WTC11 (cell line): ENCODE measurements at regions not wholly inside any gene's neighbourhood (a gene's known extent, or its start where the extent isn't known, plus 50 kb on each side); places are given as distances from the start of the nearest gene placed in this dataset.

Experiments used
- ATAC-seq: fragments of 200-7000 bp; cut with Tn5 transposase; 2 replicates; pipeline ENCODE4 v1.10.0; 2021; ENCODE audit warnings: mild to moderate bottlenecking, moderate library complexity
- CTCF ChIA-PET: fragments of 300-600 bp; sonication (Branson Sonifier 250); formaldehyde crosslinking; loops from one replicate; lab custom pipeline; 2021; ENCODE audit warnings: antibody characterized with exemption; lab: Charles Lee
- POLR2A ChIA-PET: fragments of 350-600 bp; sonication (Branson Sonifier 250); formaldehyde crosslinking; loops from one replicate; lab custom pipeline; 2021; ENCODE audit warnings: antibody characterized with exemption; lab: Charles Lee
- DNase-seq: peaks from one replicate; pipeline ENCODE4 v3.0.0; 2021; ENCODE audit warnings: low spot score
- H3K27ac Mint-ChIP-seq: 2 replicates; pipeline ENCODE4 v1.8.0; 2021; ENCODE audit warnings: mixed read lengths
- H3K27me3 Mint-ChIP-seq: 2 replicates; pipeline ENCODE4 v1.8.0; 2021; ENCODE audit warnings: low read depth, mild to moderate bottlenecking, moderate library complexity, mixed read lengths
- H3K36me3 Mint-ChIP-seq: 2 replicates; pipeline ENCODE4 v1.8.0; 2021; ENCODE audit warnings: mixed read lengths
- H3K4me1 Mint-ChIP-seq: 2 replicates; pipeline ENCODE4 v1.8.0; 2022; ENCODE audit warnings: mixed read lengths
- H3K4me3 Mint-ChIP-seq: 2 replicates; pipeline ENCODE4 v1.8.0; 2021; ENCODE audit warnings: mild to moderate bottlenecking, moderate library complexity, mixed read lengths
- H3K9me3 Mint-ChIP-seq: 2 replicates; pipeline ENCODE4 v1.8.0; 2021; ENCODE audit warnings: mixed read lengths
- FOXJ3 ChIP-seq: sonication (generic); formaldehyde crosslinking; IDR thresholded peaks from 2 replicates; pipeline ENCODE4 v1.9.0; 2021; ENCODE audit warnings: missing genetic modification reagents, mild to moderate bottlenecking, borderline replicate concordance
- GRHL2 ChIP-seq: fragments of 250-450 bp; sonication (Bioruptor Pico); IDR thresholded peaks from 2 replicates; pipeline ENCODE4 v1.8.0; 2022; ENCODE audit warnings: mild to moderate bottlenecking, moderate library complexity; ENCODE audit not compliant: insufficient replicate concordance, severe bottlenecking
- IRF2 ChIP-seq: sonication (generic); formaldehyde crosslinking; IDR thresholded peaks from 2 replicates; pipeline ENCODE4 v1.8.0; 2022; ENCODE audit warnings: low read depth, missing genetic modification reagents, borderline replicate concordance
- MXD4 ChIP-seq: fragments of 250-450 bp; sonication (Bioruptor Pico); IDR thresholded peaks from 2 replicates; pipeline ENCODE4 v1.8.0; 2021; ENCODE audit warnings: mild to moderate bottlenecking, moderate library complexity, borderline replicate concordance
- NFE2L1 ChIP-seq: sonication (generic); formaldehyde crosslinking; IDR thresholded peaks from 2 replicates; pipeline ENCODE4 v1.8.1; 2023; ENCODE audit warnings: missing genetic modification reagents
- NFYB ChIP-seq: sonication (generic); formaldehyde crosslinking; conservative IDR thresholded peaks from 2 replicates; pipeline ENCODE4 v1.8.0; 2022; ENCODE audit warnings: low read depth, missing genetic modification reagents
- PRRX2 ChIP-seq: fragments of 250-450 bp; sonication (Bioruptor Pico); IDR thresholded peaks from 2 replicates; pipeline ENCODE4 v1.8.0; 2021; ENCODE audit warnings: mild to moderate bottlenecking
- TEAD1 ChIP-seq: sonication (generic); formaldehyde crosslinking; IDR thresholded peaks from 2 replicates; pipeline ENCODE4 v1.8.0; 2022; ENCODE audit warnings: mild to moderate bottlenecking, missing genetic modification reagents
- ZBTB21 ChIP-seq: sonication (generic); formaldehyde crosslinking; IDR thresholded peaks from 2 replicates; pipeline ENCODE4 v1.8.1; 2023; ENCODE audit warnings: mild to moderate bottlenecking, missing genetic modification reagents, borderline replicate concordance
- ZNF396 ChIP-seq: fragments of 250-450 bp; sonication (Bioruptor Pico); IDR thresholded peaks from 2 replicates; pipeline ENCODE4 v1.8.0; 2021; ENCODE audit warnings: mild to moderate bottlenecking, moderate library complexity, borderline replicate concordance
- TF ChIP-seq, protein P1 (sequence below): sonication (generic); formaldehyde crosslinking; IDR thresholded peaks from 2 replicates; pipeline ENCODE4 v1.8.1; 2022; ENCODE audit warnings: missing genetic modification reagents, borderline replicate concordance
- TF ChIP-seq, protein P2 (sequence below): sonication (generic); formaldehyde crosslinking; IDR thresholded peaks from 2 replicates; pipeline ENCODE4 v1.8.1; 2022; ENCODE audit warnings: low read depth, mild to moderate bottlenecking, moderate library complexity, missing genetic modification reagents, borderline replicate concordance
- TF ChIP-seq, protein P3 (sequence below): sonication (generic); formaldehyde crosslinking; IDR thresholded peaks from 2 replicates; pipeline ENCODE4 v1.8.0; 2022; ENCODE audit warnings: mild to moderate bottlenecking, missing genetic modification reagents
- TF ChIP-seq, protein P4 (sequence below): fragments of 250-450 bp; sonication (Bioruptor Pico); IDR thresholded peaks from 2 replicates; pipeline ENCODE4 v1.9.0; 2021; ENCODE audit warnings: moderate library complexity, mild to moderate bottlenecking, inconsistent platforms, borderline replicate concordance
- TF ChIP-seq, protein P5 (sequence below): fragments of 200-600 bp; IDR thresholded peaks from 2 replicates; pipeline ENCODE4 v1.8.0; 2022; ENCODE audit warnings: antibody characterized with exemption
- TF ChIP-seq, protein P6 (sequence below): sonication (generic); formaldehyde crosslinking; conservative IDR thresholded peaks from 2 replicates; pipeline ENCODE4 v1.8.1; 2023; ENCODE audit warnings: mild to moderate bottlenecking, low read depth, missing genetic modification reagents, moderate library complexity

DNA sequence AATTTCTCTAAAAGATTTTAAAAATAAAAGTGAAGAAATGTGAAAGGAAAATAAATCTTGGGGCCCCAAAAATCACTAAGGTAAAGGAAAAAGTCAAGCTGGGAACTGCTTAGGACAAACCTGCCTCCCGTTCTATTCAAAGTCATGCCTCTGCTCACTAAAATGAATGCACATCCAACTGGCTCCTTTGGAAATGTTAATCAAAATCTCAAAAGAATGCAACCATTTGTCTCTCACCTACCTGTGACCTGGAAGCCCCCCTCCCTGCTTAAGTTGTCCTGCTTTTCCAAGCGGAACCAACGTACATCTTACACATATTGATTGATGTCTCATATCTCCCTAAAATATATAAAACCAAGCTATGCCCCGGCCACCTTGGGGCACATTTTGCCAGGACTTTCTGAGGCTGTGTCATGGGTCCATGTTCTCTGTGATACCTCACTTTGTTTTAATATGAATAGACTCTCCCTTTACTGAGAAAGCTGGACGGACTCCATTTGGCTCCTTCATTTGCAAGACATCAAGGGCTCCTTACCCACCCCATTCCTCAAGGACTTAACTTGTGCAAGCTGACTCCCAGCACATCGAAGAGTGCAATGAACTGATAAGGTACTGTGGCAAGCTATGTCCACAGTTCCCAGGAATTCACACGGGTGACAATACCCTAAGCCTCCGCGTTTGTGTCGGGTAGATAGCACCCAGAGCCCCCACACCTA is 164.3 kb downstream of the SMC2 start:
- CTCF ChIA-PET, result no interaction called here
- TF ChIP-seq ZBTB21 (no peak), TEAD1 (CRISPR knock-in tag) (peak; percentile 17; the same call in 1 of the 2 replicates)
- peaks cover 16% of the 10 kb centered on the region for H3K9me3 Mint-ChIP-seq
- DNase-seq, result peak; percentile 18
- H3K36me3 Mint-ChIP-seq, result peaks cover 26% of the 10 kb centered on the region
- peak; percentile 68 for ATAC-seq
- H3K4me3 Mint-ChIP-seq, result peak overlapping the region; percentile 57
- no peaks in the 10 kb centered on the region for H3K27me3 Mint-ChIP-seq
- H3K27ac Mint-ChIP-seq, result peak overlapping the region; percentile 93
- H3K4me1 Mint-ChIP-seq, result peaks cover 82% of the 10 kb centered on the region
- POLR2A ChIA-PET, result interaction anchor here (0.7 kb wide), 1 partner anchor 1080 kb away, joined by 3 read pairs; no protein-coding TSS in a partner anchor

DNA sequence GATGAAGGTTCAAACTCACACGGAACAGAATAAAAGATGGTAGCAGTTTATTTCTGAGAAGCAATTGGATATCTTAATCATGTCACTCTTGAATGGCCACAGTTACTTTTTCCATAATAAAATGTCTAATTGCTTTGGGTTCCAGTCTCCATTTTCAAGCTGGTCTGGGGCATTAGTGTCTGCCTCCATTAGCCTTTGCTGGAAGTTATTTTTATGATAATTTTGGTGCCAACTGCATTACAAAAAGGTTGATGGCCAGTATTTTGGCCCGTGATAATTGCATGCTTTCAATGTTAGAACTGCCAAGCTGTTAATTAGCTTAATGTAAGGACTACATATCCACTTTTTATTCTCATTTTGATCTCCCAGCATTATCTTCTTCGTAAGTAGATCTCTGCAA is 165.9 kb downstream of the SMC2 start:
- DNase-seq (no peak), ATAC-seq (no peak)
- CTCF ChIA-PET, result no interaction called here
- no peak for TF ChIP-seq IRF2 (CRISPR knock-in tag)
- TF ChIP-seq, protein P1, sequence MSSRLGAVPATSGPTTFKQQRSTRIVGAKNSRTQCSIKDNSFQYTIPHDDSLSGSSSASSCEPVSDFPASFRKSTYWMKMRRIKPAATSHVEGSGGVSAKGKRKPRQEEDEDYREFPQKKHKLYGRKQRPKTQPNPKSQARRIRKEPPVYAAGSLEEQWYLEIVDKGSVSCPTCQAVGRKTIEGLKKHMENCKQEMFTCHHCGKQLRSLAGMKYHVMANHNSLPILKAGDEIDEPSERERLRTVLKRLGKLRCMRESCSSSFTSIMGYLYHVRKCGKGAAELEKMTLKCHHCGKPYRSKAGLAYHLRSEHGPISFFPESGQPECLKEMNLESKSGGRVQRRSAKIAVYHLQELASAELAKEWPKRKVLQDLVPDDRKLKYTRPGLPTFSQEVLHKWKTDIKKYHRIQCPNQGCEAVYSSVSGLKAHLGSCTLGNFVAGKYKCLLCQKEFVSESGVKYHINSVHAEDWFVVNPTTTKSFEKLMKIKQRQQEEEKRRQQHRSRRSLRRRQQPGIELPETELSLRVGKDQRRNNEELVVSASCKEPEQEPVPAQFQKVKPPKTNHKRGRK (CRISPR knock-in tag), result no peak
- Mint-ChIP-seq H3K4me3 (peak overlapping the region; percentile 57), H3K36me3 (peaks cover 23% of the 10 kb centered on the region), H3K27ac (peak overlapping the region; percentile 47), H3K27me3 (no peaks in the 10 kb centered on the region), H3K9me3 (peaks cover 17% of the 10 kb centered on the region), H3K4me1 (peaks cover 76% of the 10 kb centered on the region)
- POLR2A ChIA-PET, result no interaction called here

DNA sequence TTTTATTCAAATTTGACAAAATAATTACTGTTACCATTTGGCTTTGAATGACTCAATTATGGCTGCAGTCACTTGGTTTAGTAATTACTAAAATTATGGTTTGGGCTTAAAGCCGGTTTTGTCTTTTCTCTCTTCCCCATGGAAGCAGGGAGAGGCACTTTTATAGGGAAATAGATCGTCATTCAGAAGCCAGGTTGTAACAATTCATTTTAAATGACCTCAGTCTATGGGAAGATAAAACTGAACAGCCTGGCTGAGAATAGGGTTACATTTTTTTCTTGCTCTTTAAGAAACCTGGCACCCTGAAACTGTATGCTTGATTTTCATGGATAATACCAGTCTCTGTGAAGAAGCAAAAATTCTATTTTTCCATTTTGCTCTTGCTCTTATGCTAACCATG is 169.8 kb downstream of the SMC2 start:
- CTCF ChIA-PET, result no interaction called here
- Mint-ChIP-seq H3K36me3 (0 out of 2 replicates have a peak, but pooled peaks cover 2% of the 10 kb centered on the region), H3K4me3 (no peak overlapping the region), H3K27me3 (no peaks in the 10 kb centered on the region), H3K4me1 (peaks cover 42% of the 10 kb centered on the region), H3K9me3 (peaks cover 15% of the 10 kb centered on the region; the same call in 1 of the 2 replicates), H3K27ac (no peak overlapping the region)
- DNase-seq, result no peak
- no peak for TF ChIP-seq NFYB (CRISPR knock-in tag)
- TF ChIP-seq, protein P2, sequence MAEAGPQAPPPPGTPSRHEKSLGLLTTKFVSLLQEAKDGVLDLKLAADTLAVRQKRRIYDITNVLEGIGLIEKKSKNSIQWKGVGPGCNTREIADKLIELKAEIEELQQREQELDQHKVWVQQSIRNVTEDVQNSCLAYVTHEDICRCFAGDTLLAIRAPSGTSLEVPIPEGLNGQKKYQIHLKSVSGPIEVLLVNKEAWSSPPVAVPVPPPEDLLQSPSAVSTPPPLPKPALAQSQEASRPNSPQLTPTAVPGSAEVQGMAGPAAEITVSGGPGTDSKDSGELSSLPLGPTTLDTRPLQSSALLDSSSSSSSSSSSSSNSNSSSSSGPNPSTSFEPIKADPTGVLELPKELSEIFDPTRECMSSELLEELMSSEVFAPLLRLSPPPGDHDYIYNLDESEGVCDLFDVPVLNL (CRISPR knock-in tag), result no peak
- no peak for ATAC-seq
- POLR2A ChIA-PET, result no interaction called here

DNA sequence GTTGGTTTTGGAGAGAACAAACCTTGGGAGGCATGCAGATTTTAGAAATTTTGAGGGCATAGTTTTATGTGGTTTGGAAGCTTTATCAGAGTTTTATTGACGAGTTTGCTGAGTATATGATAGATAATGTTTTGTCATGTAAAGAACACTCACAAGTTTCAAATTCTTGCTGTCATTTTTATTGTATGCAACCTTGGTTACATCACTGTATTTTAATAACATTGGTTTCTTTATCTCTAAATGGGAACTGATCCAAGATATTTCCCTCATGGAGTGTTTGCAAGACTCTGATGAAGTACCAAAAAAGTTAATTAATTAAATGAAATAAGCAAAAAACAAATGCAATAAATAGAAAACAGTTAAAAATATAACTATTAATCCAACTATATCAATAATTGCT is 170.3 kb downstream of the SMC2 start:
- Mint-ChIP-seq H3K4me1 (peaks cover 37% of the 10 kb centered on the region), H3K9me3 (peaks cover 15% of the 10 kb centered on the region; the same call in 1 of the 2 replicates), H3K27me3 (no peaks in the 10 kb centered on the region), H3K36me3 (0 out of 2 replicates have a peak, but pooled peaks cover 2% of the 10 kb centered on the region), H3K27ac (no peak overlapping the region), H3K4me3 (no peak overlapping the region)
- ChIA-PET POLR2A (no interaction called here), CTCF (no interaction called here)
- no peak for TF ChIP-seq ZNF396 (CRISPR knock-in tag)
- TF ChIP-seq, protein P3, sequence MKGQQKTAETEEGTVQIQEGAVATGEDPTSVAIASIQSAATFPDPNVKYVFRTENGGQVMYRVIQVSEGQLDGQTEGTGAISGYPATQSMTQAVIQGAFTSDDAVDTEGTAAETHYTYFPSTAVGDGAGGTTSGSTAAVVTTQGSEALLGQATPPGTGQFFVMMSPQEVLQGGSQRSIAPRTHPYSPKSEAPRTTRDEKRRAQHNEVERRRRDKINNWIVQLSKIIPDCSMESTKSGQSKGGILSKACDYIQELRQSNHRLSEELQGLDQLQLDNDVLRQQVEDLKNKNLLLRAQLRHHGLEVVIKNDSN (CRISPR knock-in tag), result no peak
- DNase-seq (no peak), ATAC-seq (no peak)

DNA sequence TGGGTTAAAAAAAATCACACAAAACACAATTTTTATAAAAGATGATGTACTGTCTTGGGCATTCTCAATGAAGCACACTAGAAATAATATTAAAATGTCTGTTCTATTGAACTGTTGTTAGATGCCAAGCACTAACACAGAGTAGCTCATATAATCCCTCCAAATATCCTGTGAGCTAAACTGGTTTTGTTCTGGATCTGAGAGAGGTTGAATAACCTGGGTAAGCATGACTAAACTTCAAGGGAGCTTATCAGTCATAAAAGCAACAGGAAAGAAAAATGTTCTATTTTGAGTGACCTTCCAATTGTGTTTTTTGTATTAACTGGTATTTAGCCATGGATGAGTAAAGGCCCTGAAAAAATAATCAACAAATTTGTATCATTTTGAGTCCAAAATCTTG is 175.3 kb downstream of the SMC2 start:
- Mint-ChIP-seq H3K4me1 (peaks cover 18% of the 10 kb centered on the region), H3K36me3 (0 out of 2 replicates have a peak, but pooled peaks cover 2% of the 10 kb centered on the region), H3K4me3 (no peak overlapping the region), H3K27ac (no peak overlapping the region), H3K9me3 (peaks cover 29% of the 10 kb centered on the region), H3K27me3 (no peaks in the 10 kb centered on the region)
- POLR2A ChIA-PET, result no interaction called here
- ATAC-seq (no peak), DNase-seq (no peak)
- CTCF ChIA-PET, result no interaction called here
- no peak for TF ChIP-seq FOXJ3
- no peak for TF ChIP-seq PRRX2
- TF ChIP-seq, protein P4, sequence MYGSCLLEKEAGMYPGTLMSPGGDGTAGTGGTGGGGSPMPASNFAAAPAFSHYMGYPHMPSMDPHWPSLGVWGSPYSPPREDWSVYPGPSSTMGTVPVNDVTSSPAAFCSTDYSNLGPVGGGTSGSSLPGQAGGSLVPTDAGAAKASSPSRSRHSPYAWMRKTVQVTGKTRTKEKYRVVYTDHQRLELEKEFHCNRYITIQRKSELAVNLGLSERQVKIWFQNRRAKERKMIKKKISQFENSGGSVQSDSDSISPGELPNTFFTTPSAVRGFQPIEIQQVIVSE, result no peak
- TF ChIP-seq, protein P5, sequence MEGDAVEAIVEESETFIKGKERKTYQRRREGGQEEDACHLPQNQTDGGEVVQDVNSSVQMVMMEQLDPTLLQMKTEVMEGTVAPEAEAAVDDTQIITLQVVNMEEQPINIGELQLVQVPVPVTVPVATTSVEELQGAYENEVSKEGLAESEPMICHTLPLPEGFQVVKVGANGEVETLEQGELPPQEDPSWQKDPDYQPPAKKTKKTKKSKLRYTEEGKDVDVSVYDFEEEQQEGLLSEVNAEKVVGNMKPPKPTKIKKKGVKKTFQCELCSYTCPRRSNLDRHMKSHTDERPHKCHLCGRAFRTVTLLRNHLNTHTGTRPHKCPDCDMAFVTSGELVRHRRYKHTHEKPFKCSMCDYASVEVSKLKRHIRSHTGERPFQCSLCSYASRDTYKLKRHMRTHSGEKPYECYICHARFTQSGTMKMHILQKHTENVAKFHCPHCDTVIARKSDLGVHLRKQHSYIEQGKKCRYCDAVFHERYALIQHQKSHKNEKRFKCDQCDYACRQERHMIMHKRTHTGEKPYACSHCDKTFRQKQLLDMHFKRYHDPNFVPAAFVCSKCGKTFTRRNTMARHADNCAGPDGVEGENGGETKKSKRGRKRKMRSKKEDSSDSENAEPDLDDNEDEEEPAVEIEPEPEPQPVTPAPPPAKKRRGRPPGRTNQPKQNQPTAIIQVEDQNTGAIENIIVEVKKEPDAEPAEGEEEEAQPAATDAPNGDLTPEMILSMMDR, result no peak
- TF ChIP-seq NFE2L1 (CRISPR knock-in tag), result no peak
- TF ChIP-seq, protein P6, sequence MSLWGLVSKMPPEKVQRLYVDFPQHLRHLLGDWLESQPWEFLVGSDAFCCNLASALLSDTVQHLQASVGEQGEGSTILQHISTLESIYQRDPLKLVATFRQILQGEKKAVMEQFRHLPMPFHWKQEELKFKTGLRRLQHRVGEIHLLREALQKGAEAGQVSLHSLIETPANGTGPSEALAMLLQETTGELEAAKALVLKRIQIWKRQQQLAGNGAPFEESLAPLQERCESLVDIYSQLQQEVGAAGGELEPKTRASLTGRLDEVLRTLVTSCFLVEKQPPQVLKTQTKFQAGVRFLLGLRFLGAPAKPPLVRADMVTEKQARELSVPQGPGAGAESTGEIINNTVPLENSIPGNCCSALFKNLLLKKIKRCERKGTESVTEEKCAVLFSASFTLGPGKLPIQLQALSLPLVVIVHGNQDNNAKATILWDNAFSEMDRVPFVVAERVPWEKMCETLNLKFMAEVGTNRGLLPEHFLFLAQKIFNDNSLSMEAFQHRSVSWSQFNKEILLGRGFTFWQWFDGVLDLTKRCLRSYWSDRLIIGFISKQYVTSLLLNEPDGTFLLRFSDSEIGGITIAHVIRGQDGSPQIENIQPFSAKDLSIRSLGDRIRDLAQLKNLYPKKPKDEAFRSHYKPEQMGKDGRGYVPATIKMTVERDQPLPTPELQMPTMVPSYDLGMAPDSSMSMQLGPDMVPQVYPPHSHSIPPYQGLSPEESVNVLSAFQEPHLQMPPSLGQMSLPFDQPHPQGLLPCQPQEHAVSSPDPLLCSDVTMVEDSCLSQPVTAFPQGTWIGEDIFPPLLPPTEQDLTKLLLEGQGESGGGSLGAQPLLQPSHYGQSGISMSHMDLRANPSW, result no peak
- TF ChIP-seq GRHL2 (CRISPR knock-in tag), result no peak
- TF ChIP-seq MXD4 (CRISPR knock-in tag), result no peak
